Inferior parietal cortex (tissue), 1 donor: ENCODE measurements at regions not wholly inside any gene's neighbourhood (a gene's known extent, or its start where the extent isn't known, plus 50 kb on each side); places are given as distances from the start of the nearest gene placed in this dataset.
"Not testable (repeated sequence)": the region's sequence is repeated elsewhere in the genome, so short reads cannot be mapped to it uniquely, and the experiment has no call there.

ENCODE experiments used
- DNase-seq: peaks from one replicate; pipeline ENCODE4 v3.0.0-alpha.2; 2016; ENCODE audit errors: extremely low spot score

GRCh38 chr5:58019614-58020013, 440.3 kb downstream of the PLK2 start:
- no peak for DNase-seq

- no peak for DNase-seq
These were observed 441.9 kb downstream of the PLK2 start for GRCh38 chr5:58018016-58018415.

- DNase-seq = no peak
These were observed 443.0 kb downstream of the PLK2 start for GRCh38 chr5:58016877-58017276.

GRCh38 chr5:58016358-58016757, 443.5 kb downstream of the PLK2 start:
- no peak for DNase-seq

GRCh38 chr5:58015175-58015574, 444.7 kb downstream of the PLK2 start:
- no peak for DNase-seq

GRCh38 chr5:58013542-58014258, 446.2 kb downstream of the PLK2 start:
- DNase-seq = no peak

DNA sequence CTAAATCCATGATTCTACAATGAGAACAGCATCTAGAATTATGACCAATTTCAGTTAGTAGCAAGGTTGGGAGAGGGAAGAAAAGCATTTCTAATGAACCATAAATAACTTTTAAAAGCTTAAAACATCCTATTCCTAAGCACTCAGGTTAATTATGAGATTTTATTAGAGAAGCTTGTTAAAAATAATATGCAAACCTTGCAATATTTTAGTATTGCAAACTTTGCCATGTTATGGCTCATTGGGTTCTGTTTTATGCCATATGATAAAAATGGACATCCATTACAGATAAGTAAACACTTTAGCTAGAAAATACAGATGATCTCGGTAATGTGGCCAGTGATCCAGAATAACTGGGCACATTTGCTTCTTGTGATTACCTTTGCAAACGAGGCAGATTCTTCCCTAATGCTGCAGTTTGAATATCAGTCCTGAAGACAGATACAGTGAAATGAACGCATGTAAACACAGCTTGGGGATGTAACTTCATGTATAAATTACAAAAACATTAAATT, 447.0 kb downstream of the PLK2 start:
- no peak for DNase-seq

GRCh38 chr5:58012102-58012501, 447.8 kb downstream of the PLK2 start:
- no peak for DNase-seq

- DNase-seq = no peak
These were observed 448.6 kb downstream of the PLK2 start for GRCh38 chr5:58011301-58011700.

DNA sequence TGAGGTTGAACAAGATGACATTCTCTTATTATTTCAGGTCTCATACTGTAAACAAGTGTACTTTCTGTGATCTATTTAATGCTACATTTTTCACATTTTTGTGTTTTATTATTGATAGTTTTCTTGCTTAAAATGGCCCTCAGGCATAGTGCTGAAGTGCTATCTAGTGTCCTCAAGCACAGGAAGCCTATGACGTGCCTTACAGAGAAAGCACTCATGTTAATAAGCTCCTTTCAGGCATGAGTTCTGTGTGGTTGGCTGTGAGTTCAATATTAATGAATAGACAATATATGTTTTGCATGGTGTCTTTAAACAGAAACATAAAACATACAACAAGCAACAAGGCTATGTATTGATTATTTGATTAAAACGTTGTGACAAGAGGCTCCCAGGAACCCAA, 450.1 kb downstream of the PLK2 start:
- no peak for DNase-seq

- no peak for DNase-seq
These were observed 457.6 kb downstream of the PLK2 start for GRCh38 chr5:58002323-58002722.

DNA sequence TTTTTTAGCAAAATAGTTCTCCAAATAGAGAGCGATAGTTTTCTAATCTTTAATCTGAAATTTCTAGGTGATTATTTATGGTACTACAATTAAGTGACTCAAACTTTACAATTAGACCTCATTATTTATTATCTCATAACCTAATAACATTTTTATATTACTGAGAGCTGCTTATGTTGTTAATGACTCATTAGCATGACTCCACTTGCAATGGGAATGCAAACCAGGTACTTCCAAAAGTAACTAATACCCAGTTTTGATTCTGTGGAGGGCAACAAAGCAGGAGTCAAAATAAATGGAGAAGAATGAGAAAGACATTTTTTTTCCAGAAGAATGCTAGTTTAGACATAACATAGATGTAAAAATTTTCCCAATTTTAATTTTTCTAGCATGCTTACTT, 466.0 kb downstream of the PLK2 start:
- DNase-seq = no peak

GRCh38 chr5:57989378-57989777, 470.5 kb downstream of the PLK2 start:
- peak; percentile 29 for DNase-seq

DNA sequence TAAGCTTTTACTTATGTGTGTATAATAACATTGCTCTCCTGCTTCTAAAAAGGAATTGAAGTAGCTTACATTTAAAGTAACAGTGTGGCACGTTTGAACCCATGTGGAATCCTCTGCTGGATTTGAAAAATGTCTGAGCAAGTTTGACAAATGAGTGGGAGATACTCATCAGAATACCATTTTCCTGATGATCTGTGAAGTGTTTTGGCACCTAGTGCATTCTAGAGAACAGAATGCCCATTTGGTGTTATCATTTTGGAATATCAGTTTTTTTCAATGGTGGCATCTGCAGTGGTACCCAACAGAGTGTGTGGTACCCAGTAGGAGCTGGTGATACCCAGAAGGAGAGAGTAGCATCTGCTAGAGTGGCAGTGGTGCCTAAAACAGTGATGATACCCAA, 471.1 kb downstream of the PLK2 start:
- DNase-seq = peak; percentile 58

GRCh38 chr5:57987552-57987951, 472.3 kb downstream of the PLK2 start:
- no peak for DNase-seq

DNA sequence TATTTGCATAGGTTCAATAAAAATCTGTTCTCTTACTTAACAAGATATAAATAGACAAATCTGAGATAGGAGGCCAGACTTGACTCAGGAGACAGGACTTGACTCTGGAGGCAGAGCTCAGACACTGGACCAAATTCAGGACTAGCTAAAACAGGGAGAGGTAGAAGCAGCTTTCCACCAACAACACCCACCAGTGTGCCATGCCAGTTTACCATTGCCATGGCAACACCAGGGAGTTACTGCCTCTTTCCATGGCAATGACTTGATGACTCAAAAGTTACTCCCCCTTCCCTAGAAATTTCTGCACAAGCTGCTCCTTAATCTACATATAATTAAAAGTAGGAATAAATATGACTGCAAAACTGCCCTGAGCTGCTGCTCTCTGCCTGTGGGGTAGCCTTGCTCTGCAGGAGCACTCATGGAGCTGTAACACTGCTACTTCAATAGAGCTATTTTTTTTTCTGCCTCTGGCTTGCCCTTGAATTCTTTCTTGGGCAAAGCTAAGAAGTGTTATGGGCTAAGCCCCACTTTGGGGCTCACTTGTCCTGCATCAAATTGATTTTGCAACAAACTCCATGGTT, 473.0 kb downstream of the PLK2 start:
- DNase-seq = peak; percentile 51

DNA sequence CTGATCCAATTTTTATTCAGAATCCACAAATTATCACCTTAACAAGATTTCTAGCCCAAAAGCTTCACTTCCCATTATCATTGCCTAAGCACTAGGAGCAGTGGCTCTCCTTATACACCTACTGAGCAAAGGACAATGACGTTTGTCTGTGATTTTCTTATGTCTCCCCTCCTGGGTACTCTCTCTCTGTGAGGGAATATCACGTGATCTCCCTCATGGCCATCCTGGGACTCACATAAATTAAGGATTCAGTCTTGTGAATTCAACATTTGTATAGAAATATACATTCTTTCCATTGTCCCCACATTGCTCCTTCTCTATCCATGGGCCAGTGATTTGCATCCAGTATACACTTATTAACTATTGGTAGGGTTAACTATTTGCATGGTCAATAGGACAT, 476.5 kb downstream of the PLK2 start:
- no peak for DNase-seq

DNA sequence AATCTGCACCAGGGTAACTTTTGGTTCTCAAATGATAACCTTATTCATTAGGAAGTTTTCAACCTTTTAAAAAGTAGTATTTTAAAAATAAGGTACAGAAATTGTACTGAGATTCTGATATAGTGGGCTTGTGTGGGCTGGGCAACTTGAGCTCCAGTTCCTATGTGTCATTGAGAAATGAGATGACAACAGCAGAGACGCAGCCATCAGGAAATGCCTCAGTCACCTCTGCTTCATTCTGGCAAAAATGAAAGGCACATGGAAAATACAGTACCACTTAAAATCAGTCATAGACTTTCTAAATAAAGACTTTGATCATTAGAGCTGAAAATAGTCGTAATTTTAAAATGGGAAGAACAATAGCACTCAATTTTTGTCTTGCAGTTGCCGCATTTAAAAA, 480.2 kb downstream of the PLK2 start:
- no peak for DNase-seq

- DNase-seq = no peak
These were observed 483.4 kb downstream of the PLK2 start for GRCh38 chr5:57976506-57976905.

DNA sequence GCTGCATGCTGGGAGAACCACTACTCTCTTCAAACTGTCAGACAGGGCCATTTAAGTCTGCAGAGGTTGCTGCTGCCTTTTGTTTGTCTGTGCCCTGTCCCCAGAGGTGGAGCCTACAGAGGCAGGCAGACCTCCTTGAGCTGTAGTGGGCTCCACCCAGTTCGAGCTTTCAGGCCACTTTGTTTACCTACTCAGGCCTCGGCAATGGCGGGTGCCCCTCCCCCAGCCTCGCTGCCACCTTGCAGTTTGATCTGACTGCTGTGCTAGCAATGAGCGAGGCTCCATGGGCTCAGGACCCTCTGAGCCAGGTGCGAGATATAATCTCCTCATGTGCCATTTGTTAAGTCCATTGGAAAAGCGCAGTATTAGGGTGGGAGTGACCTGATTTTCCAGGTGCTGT, 487.8 kb downstream of the PLK2 start:
- DNase-seq = not testable (repeated sequence)

GRCh38 chr5:57960569-57960968, 478.0 kb upstream of the ACTBL2 start:
- no peak for DNase-seq

DNA sequence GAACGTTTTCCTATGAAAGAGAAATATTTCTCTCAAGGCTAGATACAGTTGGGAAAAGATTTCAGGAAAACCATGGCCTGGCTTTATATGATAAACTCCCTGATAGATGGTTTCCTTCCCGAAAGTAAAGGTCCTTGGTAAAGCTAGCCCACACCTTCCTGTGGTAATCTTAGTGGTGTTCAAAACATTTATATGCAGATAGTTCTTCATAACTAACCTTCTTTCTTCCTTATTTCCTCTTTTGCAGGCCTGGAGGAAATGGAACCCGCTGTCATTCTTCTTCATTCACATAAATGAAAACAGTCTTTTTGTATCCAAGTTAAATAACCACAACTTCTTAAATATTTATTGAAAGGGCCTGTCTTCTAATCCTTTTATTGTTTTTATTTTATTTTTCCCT, 474.0 kb upstream of the ACTBL2 start:
- no peak for DNase-seq

- no peak for DNase-seq
These were observed 472.9 kb upstream of the ACTBL2 start for GRCh38 chr5:57955511-57955910.

DNA sequence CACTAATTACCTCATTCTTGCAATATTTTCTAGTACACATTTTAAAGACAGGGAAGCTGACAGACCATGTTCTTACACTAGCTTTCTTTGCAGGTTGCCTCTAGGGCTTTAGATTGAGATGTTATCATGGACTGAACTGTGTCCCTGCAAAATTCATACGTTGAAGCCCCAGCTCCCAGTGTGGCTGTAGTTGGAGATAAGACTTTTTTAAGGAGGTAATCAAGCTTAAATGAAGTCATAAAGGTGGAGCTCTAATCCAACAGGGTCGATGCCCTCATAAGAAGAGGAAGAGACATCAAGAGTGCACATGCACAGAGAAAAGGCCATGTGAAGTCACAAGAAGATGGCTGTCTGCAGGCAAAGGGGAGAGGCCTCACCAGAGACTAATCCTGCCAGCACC, 471.2 kb upstream of the ACTBL2 start:
- DNase-seq = no peak
